ENCODE measurements at regions not wholly inside any gene's neighbourhood (a gene's known extent, or its start where the extent isn't known, plus 50 kb on each side); places are given as distances from the start of the nearest gene placed in this dataset.

- no peaks in the 10 kb centered on the region for H3K79me2 ChIP-seq (ENCODE audit: insufficient read depth, low read length)
- no peak for FAIRE-seq
- Mint-ChIP-seq H3K4me1 (ENCODE audit: low read depth, unreplicated experiment) (no peaks in the 10 kb centered on the region), H3K27ac (ENCODE audit: unreplicated experiment) (no peak overlapping the region), H3K36me3 (ENCODE audit: low read depth, unreplicated experiment) (no peaks in the 10 kb centered on the region), H3K27me3 (ENCODE audit: low read depth, unreplicated experiment) (peaks cover 48% of the 10 kb centered on the region), H3K4me3 (ENCODE audit: unreplicated experiment) (no peak overlapping the region), H3K9me3 (ENCODE audit: unreplicated experiment) (peaks cover 5% of the 10 kb centered on the region)
- no peak overlapping the region for H3K9ac ChIP-seq (ENCODE audit: low read length)
- H3K4me2 ChIP-seq (ENCODE audit: low read length) = no peak overlapping the region
- H3K4me1 ChIP-seq (ENCODE audit: insufficient read depth, low read length) = no peaks in the 10 kb centered on the region
- no peak for DNase-seq (ENCODE audit: low read depth)
- no peaks in the 10 kb centered on the region for H3K36me3 ChIP-seq (ENCODE audit: insufficient read depth, low read length)
- peaks cover 14% of the 10 kb centered on the region for H3K27me3 ChIP-seq (ENCODE audit: insufficient read depth, low read length)
- no peak overlapping the region for H2AFZ ChIP-seq (ENCODE audit: low read depth, low read length)
- no peak overlapping the region for H3K4me3 ChIP-seq (ENCODE audit: insufficient read depth, low read depth, low read length)
- no peak for TF ChIP-seq EZH2 (IDR thresholded peaks at IDR 0.05; ENCODE audit: insufficient read depth, low read length)
- no peak for TF ChIP-seq CTCF (IDR thresholded peaks at IDR 0.05; ENCODE audit: insufficient read depth, low read depth, low read length)
- H4K20me1 ChIP-seq (ENCODE audit: insufficient read depth, low read length) = no peaks in the 10 kb centered on the region
- H3K9me3 ChIP-seq (ENCODE audit: insufficient read depth, low read depth, low read length) = no peaks in the 10 kb centered on the region
- no peak overlapping the region for H3K27ac ChIP-seq (ENCODE audit: low read depth, low read length)
These were observed 136.5 kb downstream of the TRIM29 start for GRCh38 chr11:120001178-120002090.

- Mint-ChIP-seq H3K4me1 (ENCODE audit: low read depth, unreplicated experiment) (no peaks in the 10 kb centered on the region), H3K4me3 (ENCODE audit: unreplicated experiment) (no peak overlapping the region), H3K36me3 (ENCODE audit: low read depth, unreplicated experiment) (no peaks in the 10 kb centered on the region), H3K27ac (ENCODE audit: unreplicated experiment) (no peak overlapping the region), H3K9me3 (ENCODE audit: unreplicated experiment) (peaks cover 5% of the 10 kb centered on the region), H3K27me3 (ENCODE audit: low read depth, unreplicated experiment) (peaks cover 53% of the 10 kb centered on the region)
- Histone ChIP-seq H3K36me3 (ENCODE audit: insufficient read depth, low read length) (no peaks in the 10 kb centered on the region), H3K4me2 (ENCODE audit: low read length) (no peak overlapping the region), H3K27ac (ENCODE audit: low read depth, low read length) (no peak overlapping the region), H3K4me1 (ENCODE audit: insufficient read depth, low read length) (no peaks in the 10 kb centered on the region), H3K27me3 (ENCODE audit: insufficient read depth, low read length) (peaks cover 22% of the 10 kb centered on the region), H3K79me2 (ENCODE audit: insufficient read depth, low read length) (no peaks in the 10 kb centered on the region), H3K9me3 (ENCODE audit: insufficient read depth, low read depth, low read length) (no peaks in the 10 kb centered on the region), H3K9ac (ENCODE audit: low read length) (no peak overlapping the region), H3K4me3 (ENCODE audit: insufficient read depth, low read depth, low read length) (no peak overlapping the region), H4K20me1 (ENCODE audit: insufficient read depth, low read length) (no peaks in the 10 kb centered on the region), H2AFZ (ENCODE audit: low read depth, low read length) (no peak overlapping the region)
- DNase-seq (ENCODE audit: low read depth) (no peak), FAIRE-seq (no peak)
- no peak for TF ChIP-seq CTCF (IDR thresholded peaks at IDR 0.05; ENCODE audit: insufficient read depth, low read depth, low read length)
- TF ChIP-seq EZH2 (IDR thresholded peaks at IDR 0.05; ENCODE audit: insufficient read depth, low read length) = no peak
These were observed 138.7 kb downstream of the TRIM29 start for GRCh38 chr11:119999220-119999619.

GRCh38 chr11:119996556-119996955 lies 141.4 kb downstream of the TRIM29 start:
- H3K4me1 Mint-ChIP-seq (ENCODE audit: low read depth, unreplicated experiment) = peaks cover 10% of the 10 kb centered on the region
- H3K27me3 Mint-ChIP-seq (ENCODE audit: low read depth, unreplicated experiment) = peaks cover 51% of the 10 kb centered on the region
- Histone ChIP-seq H3K4me1 (ENCODE audit: insufficient read depth, low read length) (no peaks in the 10 kb centered on the region), H2AFZ (ENCODE audit: low read depth, low read length) (no peak overlapping the region), H3K79me2 (ENCODE audit: insufficient read depth, low read length) (no peaks in the 10 kb centered on the region), H3K4me3 (ENCODE audit: insufficient read depth, low read depth, low read length) (no peak overlapping the region), H3K9ac (ENCODE audit: low read length) (no peak overlapping the region), H3K27me3 (ENCODE audit: insufficient read depth, low read length) (peaks cover 13% of the 10 kb centered on the region), H3K27ac (ENCODE audit: low read depth, low read length) (no peak overlapping the region), H3K9me3 (ENCODE audit: insufficient read depth, low read depth, low read length) (no peaks in the 10 kb centered on the region), H4K20me1 (ENCODE audit: insufficient read depth, low read length) (no peaks in the 10 kb centered on the region), H3K4me2 (ENCODE audit: low read length) (no peak overlapping the region), H3K36me3 (ENCODE audit: insufficient read depth, low read length) (no peaks in the 10 kb centered on the region)
- H3K27ac Mint-ChIP-seq (ENCODE audit: unreplicated experiment) = no peak overlapping the region
- peaks cover 5% of the 10 kb centered on the region for H3K9me3 Mint-ChIP-seq (ENCODE audit: unreplicated experiment)
- FAIRE-seq (no peak), DNase-seq (ENCODE audit: low read depth) (no peak)
- H3K4me3 Mint-ChIP-seq (ENCODE audit: unreplicated experiment) = no peak overlapping the region
- TF ChIP-seq EZH2 (IDR thresholded peaks at IDR 0.05; ENCODE audit: insufficient read depth, low read length) = no peak
- no peak for TF ChIP-seq CTCF (IDR thresholded peaks at IDR 0.05; ENCODE audit: insufficient read depth, low read depth, low read length)
- H3K36me3 Mint-ChIP-seq (ENCODE audit: low read depth, unreplicated experiment) = no peaks in the 10 kb centered on the region

Data from astrocyte (in vitro differentiated cells and primary cell).